HG03378 (cell line): ENCODE measurements at regions not wholly inside any gene's neighbourhood (a gene's known extent, or its start where the extent isn't known, plus 50 kb on each side); places are given as distances from the start of the nearest gene placed in this dataset.
"Not testable (repeated sequence)": the region's sequence is repeated elsewhere in the genome, so short reads cannot be mapped to it uniquely, and the experiment has no call there.

ENCODE experiments used
- ATAC-seq: cut with Tn5 transposase; IDR thresholded peaks from one replicate; pipeline ENCODE4 v1.9.1; 2021; ENCODE audit warnings: mild to moderate bottlenecking, moderate library complexity; ENCODE audit not compliant: unreplicated experiment

DNA sequence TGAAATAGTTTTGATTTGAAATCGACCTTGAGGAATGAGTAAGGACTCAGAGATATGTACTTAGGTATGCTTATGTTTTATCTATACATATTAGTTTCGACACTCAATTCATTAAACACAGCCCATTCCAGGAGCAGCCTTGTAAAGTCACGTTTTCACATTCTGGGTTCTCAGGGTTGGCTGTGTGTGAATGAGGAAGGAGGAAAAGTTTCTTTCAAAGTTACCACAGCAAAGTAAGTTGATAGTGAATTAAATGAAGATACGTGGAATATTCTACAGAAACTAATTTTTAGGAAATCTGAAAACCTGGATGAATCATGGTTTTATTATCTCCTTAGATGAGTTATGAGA, 133.5 kb downstream of the C3orf38 start:
- ATAC-seq, result no peak

DNA sequence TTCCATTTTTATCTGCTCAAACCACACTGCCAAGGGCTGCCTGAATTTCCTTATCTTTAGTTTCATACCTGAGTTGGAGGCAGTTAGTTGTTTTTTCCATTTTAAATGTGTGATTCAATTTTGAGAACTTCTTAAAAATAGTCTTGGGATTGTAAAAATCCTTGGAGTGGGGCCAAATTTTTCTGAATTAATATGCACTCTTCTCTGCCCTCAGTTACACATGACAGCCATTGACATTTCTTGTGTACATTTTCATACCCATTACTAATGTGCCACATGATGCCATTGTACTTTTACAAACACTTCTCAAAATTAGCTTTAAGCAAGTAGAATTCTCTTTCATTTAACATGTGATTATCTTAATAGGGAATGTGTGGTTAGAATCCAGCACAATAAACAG, 141.7 kb downstream of the C3orf38 start:
- ATAC-seq, result no peak

DNA sequence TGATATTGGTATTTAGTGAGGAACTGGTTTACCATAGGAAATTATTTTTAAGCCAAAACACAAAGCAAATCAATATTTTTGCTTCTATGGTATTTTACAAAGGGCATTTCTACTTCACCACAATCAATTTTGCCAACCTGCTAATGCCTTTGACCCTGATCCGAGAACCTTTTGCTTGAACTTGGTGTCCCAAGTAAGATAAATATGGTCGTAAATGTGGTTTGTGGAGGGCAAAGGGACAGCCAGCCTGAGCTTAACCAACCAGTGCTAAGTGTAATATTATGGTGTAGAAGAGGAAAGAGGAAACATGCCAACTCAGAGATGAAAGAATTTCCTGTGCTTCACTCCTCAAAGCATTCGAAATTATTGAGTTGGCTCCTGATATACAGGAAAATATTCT, 148.4 kb downstream of the C3orf38 start:
- no peak for ATAC-seq

DNA sequence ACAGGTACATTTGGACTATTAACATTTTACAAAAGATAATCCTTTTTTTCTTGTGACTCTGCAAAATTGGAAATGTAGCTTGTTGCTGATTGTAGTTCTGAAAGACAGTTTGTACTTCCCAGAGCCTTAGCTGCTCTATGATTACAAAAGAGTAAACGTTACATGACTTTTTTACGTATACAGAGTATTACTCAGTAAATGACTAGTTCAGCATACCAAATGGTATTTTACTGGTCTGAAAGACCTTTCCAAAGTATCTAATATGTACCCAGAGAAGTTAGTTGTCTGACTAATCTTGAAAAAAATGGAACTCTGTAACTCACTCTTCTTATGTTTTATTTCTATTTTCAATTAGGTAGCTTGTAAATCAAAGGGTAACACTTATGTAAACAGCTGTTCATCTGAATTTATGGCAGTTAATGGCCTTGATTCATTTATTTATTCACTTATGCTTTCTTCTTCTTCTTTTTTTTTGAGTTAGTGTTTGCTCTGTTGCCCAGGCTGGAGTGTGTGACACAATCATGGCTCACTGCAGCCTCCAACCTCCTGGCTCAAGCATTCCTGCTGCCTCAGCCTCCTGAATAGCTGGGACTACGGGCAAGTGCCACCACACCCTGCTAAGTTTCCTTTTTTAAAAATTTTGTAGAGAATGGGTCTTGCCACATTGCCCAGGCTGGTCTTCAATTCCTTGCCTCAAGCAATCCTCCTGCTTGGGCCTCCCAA, 151.7 kb downstream of the C3orf38 start:
- ATAC-seq, result no peak

DNA sequence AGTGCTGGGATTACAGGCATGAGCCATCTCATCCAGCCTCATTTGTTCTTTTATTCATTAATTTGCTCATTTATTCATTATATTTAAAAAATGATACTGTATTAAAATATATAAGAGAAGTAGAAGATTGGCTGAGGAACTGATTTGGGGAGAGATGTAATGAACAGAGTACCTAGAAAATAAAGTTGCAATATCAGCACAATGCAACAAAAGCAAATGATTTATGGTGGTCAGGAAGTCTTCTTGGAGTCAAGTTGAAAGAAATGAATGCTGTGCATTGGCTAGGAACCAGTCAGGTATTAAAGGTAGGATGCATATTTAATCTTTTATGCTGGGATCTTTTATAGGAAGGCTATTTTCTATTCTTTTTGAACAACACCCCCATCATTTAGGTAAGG, 152.2 kb downstream of the C3orf38 start:
- no peak for ATAC-seq

DNA sequence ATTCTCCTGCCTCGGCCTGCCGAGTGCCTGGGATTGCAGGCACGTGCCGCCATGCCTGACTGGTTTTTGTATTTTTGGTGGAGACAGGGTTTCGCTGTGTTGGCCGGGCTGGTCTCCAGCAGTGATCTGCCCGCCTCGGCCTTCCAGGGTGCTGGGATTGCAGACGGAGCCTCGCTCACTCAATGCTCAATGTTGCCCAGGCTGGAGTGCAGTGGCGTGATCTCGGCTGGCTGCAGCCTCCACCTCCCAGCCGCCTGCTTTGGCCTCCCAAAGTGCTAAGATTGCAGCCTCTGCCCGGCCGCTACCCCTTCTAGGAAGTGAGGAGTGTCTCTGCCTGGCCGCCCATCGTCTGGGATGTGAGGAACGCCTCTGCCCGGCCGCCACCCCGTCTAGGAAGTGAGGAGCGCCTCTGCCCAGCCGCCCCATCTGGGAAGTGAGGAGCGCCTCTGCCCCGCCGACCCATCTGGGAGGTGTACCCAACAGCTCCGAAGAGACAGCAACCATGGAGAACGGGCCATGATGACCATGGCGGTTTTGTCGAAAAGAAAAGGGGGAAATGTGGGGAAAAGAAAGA, 153.7 kb downstream of the C3orf38 start:
- ATAC-seq, result not testable (repeated sequence)

DNA sequence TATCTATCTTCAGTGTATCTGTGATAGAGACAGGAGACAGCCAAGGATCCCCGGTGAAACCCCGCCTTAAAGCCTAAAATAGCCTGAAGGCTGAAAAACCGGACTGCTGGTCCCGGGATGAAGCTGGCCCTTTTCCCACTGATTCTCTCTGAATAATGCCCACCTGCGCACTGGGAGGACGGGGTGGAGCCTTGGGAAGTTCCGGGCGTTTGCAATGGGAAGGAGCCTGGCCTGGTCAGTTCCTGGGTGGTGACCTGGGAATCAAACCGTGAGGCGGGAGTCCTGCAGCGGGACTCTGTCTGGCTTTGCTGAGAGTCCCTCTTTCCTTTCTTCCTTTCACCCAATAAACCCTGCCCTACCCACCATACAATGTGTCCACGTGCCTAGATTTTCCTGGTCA, 157.9 kb downstream of the C3orf38 start:
- ATAC-seq, result no peak

DNA sequence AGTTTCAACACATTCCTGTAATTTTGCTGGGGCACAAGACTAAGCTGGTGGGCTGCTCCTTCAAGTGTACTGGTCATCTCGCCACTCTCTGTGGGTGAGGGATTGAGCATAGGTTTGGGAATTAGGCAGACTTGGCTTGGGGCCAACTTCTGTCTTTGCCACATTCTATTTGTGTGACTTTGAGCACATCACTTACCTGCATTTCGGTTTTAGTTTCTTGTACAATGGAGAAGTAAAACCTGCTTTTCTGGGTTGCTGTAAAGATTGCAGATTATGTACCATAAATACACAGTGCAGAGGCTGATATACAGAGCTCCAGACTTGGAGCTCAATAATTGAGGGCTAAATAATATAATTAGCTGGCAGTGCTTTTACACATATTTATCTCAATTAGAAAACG, 162.1 kb downstream of the C3orf38 start:
- ATAC-seq, result no peak

DNA sequence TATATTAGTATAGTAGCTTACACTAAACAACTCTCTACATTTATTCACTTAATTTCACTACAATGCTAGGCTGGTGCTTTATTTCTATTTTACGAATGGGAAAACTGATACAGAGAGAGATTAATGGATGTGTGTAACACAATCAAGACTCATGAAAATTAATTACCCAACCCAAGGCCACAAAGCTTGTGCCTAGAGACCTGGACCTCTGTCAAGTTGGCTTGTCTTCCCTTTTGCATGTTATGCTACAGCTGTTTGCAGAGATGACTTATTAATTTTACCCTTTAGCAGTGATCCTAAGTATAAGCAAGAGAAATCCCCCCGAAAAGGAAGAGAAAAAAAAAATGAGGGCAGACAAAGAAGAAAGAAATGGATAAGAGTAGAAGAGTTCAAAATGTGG, 162.5 kb downstream of the C3orf38 start:
- no peak for ATAC-seq

DNA sequence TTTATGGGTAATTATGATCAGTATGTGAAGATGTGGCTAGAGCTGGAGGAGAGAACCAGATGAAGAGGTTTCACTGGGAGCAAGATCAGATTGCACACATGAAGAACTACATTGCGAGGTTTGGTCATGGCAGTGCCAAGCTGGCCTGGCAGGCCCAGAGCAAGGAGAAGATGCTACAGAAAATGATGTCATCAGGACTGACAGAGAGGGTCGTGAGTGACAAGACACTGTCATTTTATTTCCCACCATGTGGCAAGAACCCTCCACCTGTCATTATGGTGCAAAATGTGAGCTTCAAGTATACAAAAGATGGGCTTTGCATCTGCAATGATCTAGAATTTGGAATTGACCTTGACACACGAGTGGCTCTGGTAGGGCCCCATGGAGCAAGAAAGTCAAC, 168.3 kb downstream of the C3orf38 start:
- ATAC-seq, result no peak

DNA sequence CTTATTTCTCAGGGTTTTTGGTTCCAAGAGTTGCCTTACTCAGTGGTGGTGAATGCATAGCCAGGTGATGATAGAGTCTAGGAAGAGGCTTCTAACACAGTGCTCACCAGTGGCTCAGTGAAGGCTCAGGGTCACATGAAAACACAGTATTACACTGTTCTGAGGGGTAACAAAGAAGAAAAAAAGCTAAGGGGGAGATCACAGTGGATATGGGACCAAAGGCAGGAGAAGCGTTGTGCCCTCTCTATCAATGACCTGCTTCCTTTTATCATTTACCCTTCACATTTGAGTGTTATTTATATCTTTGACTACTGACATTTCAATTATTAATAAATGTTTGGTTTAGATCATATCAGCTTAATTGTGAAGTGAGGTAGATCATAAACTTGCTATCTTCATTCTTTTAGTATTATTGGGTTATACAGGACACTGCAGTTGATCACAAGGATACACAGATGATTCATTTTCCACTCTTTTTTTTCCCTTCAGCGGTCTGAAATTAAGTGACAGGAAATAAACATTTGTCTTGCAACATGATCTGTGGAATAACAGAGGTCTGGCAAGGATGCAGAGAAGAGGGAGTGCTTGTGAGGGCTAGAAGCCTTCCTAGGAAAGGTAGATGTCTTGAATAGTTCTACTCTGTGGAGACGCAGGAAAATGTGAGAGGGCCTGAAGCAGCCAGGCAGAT, 171.7 kb downstream of the C3orf38 start:
- no peak for ATAC-seq

DNA sequence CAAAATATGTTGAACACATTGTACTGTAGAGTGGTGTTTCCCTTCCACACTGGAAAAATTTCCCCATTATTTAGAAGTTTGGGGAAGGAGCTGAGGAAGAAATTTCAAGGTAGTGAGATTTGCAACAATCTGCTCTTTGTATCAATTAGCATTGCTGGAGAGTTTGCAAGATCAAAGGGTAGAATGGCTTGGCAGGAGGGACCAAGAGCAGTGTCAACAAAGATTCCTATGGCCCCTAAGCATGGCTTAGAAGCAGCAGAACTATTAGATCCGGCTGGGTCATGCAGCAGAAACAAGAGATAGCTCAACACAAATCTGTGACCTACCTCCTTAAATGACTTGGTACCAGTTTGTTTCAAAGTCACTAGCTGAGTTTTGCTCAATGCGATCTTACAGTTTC, 175.0 kb downstream of the C3orf38 start:
- ATAC-seq, result no peak

DNA sequence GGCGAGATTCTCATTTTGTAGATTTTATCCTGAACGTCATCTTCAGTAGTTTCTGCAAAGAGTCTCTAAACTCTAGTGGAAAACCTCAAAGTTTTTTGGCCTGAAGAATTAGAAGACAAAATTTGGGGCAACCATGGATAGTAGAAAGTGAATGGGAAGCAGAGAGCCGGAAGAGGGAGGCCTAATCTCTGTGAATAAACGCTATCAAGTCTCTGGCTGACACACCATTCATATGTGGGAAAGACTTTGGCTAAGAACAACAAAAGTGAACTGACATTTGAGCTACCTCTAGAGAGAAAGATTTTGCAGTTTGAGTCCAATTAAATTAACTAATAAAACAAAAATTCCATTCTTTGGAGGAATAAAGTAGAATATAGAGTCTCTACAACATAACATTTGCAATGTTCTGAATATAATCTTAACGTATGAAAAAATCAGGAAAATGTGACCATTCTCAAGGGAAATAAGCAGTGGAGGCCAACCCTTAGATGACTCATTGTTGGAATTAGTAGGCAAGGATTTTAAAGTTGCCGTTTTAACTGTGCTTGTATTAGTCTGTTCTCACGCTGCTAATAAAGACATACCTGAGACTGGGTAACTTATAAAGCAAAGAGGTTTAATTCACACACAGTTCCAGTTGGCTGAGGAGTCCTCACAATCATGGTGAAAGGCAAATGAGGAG, 184.6 kb downstream of the C3orf38 start:
- ATAC-seq, result no peak

DNA sequence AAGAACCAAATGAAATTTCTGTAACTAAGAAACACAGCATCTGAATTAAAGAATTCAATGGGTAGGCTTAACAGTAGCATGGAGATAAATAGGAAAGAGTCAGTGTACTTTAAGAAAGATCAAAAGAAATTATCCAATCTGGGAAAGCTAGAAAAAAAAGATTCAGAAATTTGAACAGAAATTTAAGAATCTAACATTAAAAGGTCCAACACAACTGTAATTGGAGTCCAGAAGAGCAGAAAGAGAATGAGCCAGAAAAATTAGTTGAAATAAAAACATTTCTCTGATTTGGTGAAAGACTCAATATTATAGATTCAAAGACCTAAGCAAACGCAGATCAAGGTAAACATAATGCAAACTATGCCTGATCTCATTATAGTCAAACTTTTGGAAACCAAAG, 187.1 kb downstream of the C3orf38 start:
- no peak for ATAC-seq

DNA sequence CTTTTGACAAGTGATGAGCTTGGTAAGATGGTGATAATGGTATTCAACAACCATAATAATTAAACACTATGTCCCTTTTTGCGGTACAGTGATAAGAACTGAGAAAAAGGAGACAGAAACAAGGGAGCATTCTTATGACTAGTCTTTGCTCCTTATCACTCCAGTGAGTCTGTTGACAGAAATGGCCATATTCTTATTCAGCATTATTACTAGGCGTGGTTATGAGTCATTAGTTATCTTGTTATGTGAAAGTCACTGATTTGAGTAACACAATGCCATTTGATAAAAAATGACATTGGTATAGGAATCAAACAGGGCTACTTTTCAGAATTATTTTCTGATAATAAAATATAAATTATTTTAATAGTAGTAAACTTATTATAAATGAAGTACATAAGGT, 193.5 kb downstream of the C3orf38 start:
- no peak for ATAC-seq

DNA sequence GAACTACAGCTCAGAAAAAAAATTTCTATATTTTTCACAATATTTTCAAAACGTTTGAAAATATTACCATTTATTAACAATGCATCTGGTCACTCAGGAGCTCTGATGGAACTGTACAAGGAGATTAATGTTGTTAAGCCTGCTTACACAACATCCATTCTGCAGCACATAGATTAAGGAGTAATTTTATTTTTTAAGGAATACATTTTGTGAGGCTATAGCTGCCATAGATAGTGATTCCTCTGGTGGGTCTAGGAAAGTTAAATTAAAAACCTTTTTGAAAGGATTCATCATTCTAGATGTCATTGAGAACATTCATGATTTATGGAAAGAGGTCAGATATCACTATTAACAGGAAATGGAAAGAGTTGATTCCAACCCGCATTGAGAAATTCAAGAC, 196.9 kb downstream of the C3orf38 start:
- no peak for ATAC-seq

DNA sequence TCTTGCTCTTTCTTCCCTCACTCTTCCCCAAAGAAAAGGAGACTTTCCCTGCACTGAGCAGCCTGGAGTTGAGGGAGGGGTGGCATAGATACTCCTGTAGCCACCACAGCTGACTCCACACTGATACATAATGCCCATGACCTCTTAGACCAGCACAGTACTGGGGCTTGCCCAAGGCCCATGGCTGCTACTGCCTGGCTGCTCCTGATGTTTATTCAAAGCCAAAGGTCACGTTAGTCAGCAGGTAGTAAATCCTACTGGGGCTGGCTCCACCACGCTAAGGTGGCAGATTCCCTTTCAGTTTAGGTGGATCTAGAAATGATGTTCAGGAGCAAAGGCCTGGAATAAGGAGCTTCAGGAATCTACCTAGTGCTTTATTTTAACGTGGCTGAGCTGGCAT, 212.7 kb downstream of the C3orf38 start:
- ATAC-seq, result no peak

DNA sequence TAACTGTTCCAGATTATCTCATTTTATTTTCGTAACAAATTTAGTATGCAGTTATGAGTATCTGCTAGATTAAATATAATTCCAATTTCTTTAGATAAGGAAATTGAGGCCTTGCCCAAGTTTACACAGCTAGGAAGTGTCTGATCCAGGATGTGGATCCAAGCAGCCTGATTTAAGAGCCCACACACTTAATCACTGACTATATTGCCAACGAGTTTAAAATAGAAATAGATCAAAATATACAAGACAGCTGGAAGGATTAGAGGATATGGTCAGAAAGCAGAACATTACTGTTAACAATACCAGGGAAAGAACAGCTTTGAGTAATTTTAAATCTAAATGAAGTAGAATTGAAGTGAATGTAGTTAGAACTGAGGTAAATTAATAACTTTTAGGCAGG, 215.2 kb downstream of the C3orf38 start:
- no peak for ATAC-seq

DNA sequence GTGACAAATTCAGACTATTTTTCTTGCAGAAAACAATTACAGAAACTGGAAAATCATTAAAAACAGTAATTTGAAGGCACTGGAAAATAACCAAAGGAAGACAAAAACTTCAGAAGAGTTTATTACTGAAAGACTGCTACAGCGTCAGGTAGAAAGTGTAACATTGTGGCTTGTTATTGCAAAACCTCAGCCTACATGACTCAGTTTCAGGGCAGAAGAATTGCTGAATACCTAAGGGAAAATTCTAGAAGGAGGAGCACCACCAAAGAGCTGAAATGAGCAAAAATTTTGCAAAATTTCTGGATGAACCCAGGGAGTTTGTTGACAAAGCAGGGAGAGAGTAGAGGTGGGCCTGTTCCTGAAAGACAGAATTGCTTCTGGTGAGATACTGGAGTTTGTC, 219.6 kb downstream of the C3orf38 start:
- no peak for ATAC-seq

DNA sequence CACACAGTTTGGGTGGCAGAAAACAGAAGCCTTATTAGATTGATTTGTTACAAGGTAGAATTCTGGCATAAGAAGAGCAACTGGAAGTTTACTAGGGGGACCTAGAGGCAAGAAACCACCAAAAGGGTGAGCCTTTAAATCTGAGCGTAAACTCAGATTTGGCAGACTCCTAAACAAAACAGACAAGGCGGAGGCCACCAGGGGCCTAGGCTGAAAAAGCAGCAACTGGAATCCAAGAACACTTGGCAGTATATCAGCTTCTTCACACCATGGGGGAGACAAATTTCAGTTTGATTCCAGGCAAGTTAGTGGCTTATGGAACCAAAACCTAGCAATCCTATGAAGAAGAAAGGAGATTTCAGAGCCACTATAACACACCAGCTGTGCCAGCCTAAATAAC, 220.0 kb downstream of the C3orf38 start:
- ATAC-seq, result no peak

DNA sequence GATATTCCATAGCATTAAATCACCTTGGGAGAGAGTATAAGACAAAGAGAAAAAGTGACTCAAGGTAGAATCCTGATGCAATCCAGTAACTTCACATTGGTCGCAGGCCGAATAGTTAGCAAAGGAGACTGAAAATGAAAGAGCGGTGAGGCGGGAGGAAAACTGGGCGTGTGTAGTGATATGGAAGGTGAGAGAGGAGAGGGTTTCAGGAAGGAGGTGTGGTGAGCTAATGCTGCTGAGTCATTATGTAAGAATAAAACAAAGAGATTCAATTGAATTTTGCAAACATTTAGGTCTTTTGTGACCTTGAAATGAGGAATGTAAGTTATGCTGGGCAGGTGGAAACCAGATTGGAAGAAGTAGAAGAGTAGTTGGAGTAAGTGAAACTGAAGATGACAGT, 235.3 kb downstream of the C3orf38 start:
- peak; percentile 45 for ATAC-seq

DNA sequence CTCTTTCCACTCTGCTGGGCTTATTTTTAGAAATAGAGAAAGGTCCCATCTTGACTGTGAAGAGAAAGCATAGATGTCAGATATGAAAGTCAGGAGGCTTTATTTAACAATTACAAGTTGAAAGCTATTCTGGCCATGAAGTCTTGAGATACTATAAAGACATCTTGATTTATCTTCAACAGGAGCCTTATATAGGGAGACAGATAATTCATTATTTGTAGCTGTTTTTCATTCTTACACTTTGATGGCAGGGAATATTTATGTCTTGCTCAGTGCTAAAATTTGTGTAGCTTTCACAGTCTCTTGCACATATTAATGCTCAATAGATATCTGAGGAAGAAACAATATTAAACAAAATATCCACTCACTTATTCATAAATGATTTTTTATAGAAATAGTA, 248.8 kb downstream of the C3orf38 start:
- no peak for ATAC-seq
